ENCODE measurements at regions not wholly inside any gene's neighbourhood (a gene's known extent, or its start where the extent isn't known, plus 50 kb on each side); places are given as distances from the start of the nearest gene placed in this dataset.

- intact Hi-C loops (cut with micrococcal nuclease) = no loop called here
- H2AFZ ChIP-seq (ENCODE audit: low read depth, low read length, poor library complexity, severe bottlenecking) = no peak overlapping the region
- no peak overlapping the region for H3K4me2 ChIP-seq (ENCODE audit: low read length)
- DNase-seq (ENCODE audit: low read depth, low spot score) (no peak), ATAC-seq (no peak)
- CTCF ChIA-PET = no interaction called here
- H3K9me2 ChIP-seq (ENCODE audit: insufficient read depth) = no peaks in the 10 kb centered on the region
- H3K79me2 ChIP-seq (ENCODE audit: insufficient read depth, low read length) = no peaks in the 10 kb centered on the region
- no peaks in the 10 kb centered on the region for H3K4me1 ChIP-seq (ENCODE audit: control insufficient read depth in 1 of 2, insufficient read depth in 2 of 2, low read length in 2 of 2)
- no peak for TF ChIP-seq ZBTB33 (IDR thresholded peaks at IDR 0.05; ENCODE audit: extremely low read depth, insufficient replicate concordance, low read length)
- no peak for TF ChIP-seq CEBPB (IDR thresholded peaks at IDR 0.05; ENCODE audit: low read depth)
- no peak for TF ChIP-seq YY1 (IDR thresholded peaks at IDR 0.05; ENCODE audit: extremely low read depth, insufficient replicate concordance, low read depth, low read length)
- TF ChIP-seq EGR1 (IDR thresholded peaks at IDR 0.05; ENCODE audit: low read depth) = no peak
- no peak for TF ChIP-seq ZNF274 (IDR thresholded peaks at IDR 0.05; ENCODE audit: low read depth, low read length)
- no peak for TF ChIP-seq POLR2AphosphoS5 (IDR thresholded peaks at IDR 0.05; ENCODE audit: low read depth, low read length)
- TF ChIP-seq SRF (IDR thresholded peaks at IDR 0.05; ENCODE audit: low read depth) = no peak
- no peak for TF ChIP-seq SIN3A (IDR thresholded peaks at IDR 0.05; ENCODE audit: low read depth)
- TF ChIP-seq MAX (IDR thresholded peaks at IDR 0.05) = no peak
- no peak for TF ChIP-seq EZH2phosphoT487 (IDR thresholded peaks at IDR 0.05; ENCODE audit: borderline replicate concordance)
- TF ChIP-seq REST (IDR thresholded peaks at IDR 0.05; ENCODE audit: low read depth) = no peak
- no peak for TF ChIP-seq ATF3 (IDR thresholded peaks at IDR 0.05)
- TF ChIP-seq ELF1 (IDR thresholded peaks at IDR 0.05; ENCODE audit: borderline replicate concordance, low read depth) = no peak
- TF ChIP-seq CBX3 (IDR thresholded peaks at IDR 0.05; ENCODE audit: low read depth) = no peak
- no peak for TF ChIP-seq POLR2A (IDR thresholded peaks at IDR 0.05; ENCODE audit: borderline replicate concordance, extremely low read depth, insufficient read depth, insufficient read length)
- no peak for TF ChIP-seq SP1 (IDR thresholded peaks at IDR 0.05; ENCODE audit: low read depth)
- no peak for TF ChIP-seq CTCF (IDR thresholded peaks at IDR 0.05 in 2 of 3, conservative IDR thresholded peaks at IDR 0.05 in 1 of 3; ENCODE audit: borderline replicate concordance in 1 of 3, insufficient read depth in 1 of 3, low read depth in 2 of 3, low read length in 2 of 3)
- RAD21 ChIA-PET (ENCODE audit: low non-redundant PET in 1 of 2, low total read pairs in 2 of 2, uncharacterized antibody in 2 of 2, unreplicated experiment in 2 of 2) = no interaction called here
- H3K27ac ChIP-seq (ENCODE audit: low read depth, low read length) = no peak overlapping the region
- H3K9ac ChIP-seq (ENCODE audit: low read length) = no peak overlapping the region
- POLR2A ChIA-PET = no interaction called here
- H3K27me3 ChIP-seq (ENCODE audit: insufficient read depth, low read length) = no peaks in the 10 kb centered on the region
- H4K20me1 ChIP-seq (ENCODE audit: insufficient read depth) = no peaks in the 10 kb centered on the region
- peaks cover 10 to 42% of the 10 kb centered on the region in 2 experiments; a peak in 2 of 4 replicates for H3K9me3 ChIP-seq (ENCODE audit: control insufficient read depth in 1 of 2, insufficient read depth in 1 of 2, low read depth in 1 of 2, low read length in 2 of 2)
- BruUV-seq (replicated peaks) = no TSS peak
- no peaks in the 10 kb centered on the region for H3K36me3 ChIP-seq (ENCODE audit: control insufficient read depth in 1 of 2, insufficient read depth in 2 of 2, low read length in 2 of 2)
- H3K4me3 ChIP-seq (replicated peaks in 1 of 2; ENCODE audit: low read depth in 1 of 2, low read length in 2 of 2) = no peak overlapping the region
Observed at GRCh38 chr10:9858816-9859215, 1158.9 kb upstream of the CELF2 start.

All from HCT116 (cell line).